IPS DF 6.9 (cell line): ENCODE measurements at regions not wholly inside any gene's neighbourhood (a gene's known extent, or its start where the extent isn't known, plus 50 kb on each side); places are given as distances from the start of the nearest gene placed in this dataset.
"Not testable (repeated sequence)": the region's sequence is repeated elsewhere in the genome, so short reads cannot be mapped to it uniquely, and the experiment has no call there.

Experiments
- DNase-seq: peaks from one replicate; pipeline ENCODE4 v3.0.0-alpha.2; 2013; ENCODE audit warnings: low read depth, low spot score
- H3K27ac ChIP-seq: one replicate; pipeline ENCODE4 v1.5.1; 2013; ENCODE audit warnings: low read length, control low read depth
- H3K27me3 ChIP-seq: 2 replicates; pipeline ENCODE4 v1.6.1; 2013; ENCODE audit warnings: mild to moderate bottlenecking, low read length; ENCODE audit not compliant: control insufficient read depth, insufficient read depth
- H3K36me3 ChIP-seq: 2 replicates; pipeline ENCODE4 v1.6.1; 2013; ENCODE audit warnings: low read length; ENCODE audit not compliant: control insufficient read depth, insufficient read depth
- H3K4me1 ChIP-seq: 2 replicates; pipeline ENCODE4 v1.6.1; 2013; ENCODE audit warnings: low read length; ENCODE audit not compliant: control insufficient read depth, insufficient read depth
- H3K4me3 ChIP-seq: 2 replicates; pipeline ENCODE4 v1.5.1; 2013; ENCODE audit warnings: mild to moderate bottlenecking, low read length
- H3K9me3 ChIP-seq: 2 replicates; pipeline ENCODE4 v1.6.1; 2013; ENCODE audit warnings: low read length, inconsistent platforms; ENCODE audit not compliant: control insufficient read depth, insufficient read depth
- WGBS: extraction: QIAGEN DNeasy Blood & Tissue Kit; methylation state at CpG from one replicate; pipeline ENCODE4 v1.1.7; 2013; ENCODE audit warnings: mixed read lengths, missing lambda C conversion rate; ENCODE audit not compliant: insufficient read length, insufficient coverage; 5-methylcytosine and 5-hydroxymethylcytosine counted together

DNA sequence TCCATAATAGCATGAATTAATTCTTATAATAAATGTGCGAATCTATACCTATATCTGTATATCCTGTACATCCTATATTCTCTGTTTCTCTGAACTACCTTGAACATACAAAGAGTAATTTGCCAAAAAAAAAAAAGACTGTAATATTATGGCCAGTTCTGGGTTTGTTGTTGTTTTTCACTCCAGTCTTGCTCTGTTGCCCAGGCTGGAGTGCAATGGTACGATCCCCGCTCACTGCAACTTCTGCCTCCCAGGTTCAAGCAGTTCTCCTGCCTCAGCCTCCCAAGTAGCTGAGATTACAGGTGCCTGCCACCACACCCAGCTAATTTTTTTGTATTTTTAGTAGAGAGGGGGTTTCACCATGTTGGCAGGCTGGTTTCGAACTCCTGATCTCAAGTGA is 876.9 kb upstream of the POT1 start:
- H3K27me3 ChIP-seq, H3K4me3 ChIP-seq, H3K9me3 ChIP-seq, H3K36me3 ChIP-seq, DNase-seq, H3K4me1 ChIP-seq, H3K27ac ChIP-seq: not testable (repeated sequence)
- no CpG with 5 or more reads among the region's 4 CpGs for WGBS

DNA sequence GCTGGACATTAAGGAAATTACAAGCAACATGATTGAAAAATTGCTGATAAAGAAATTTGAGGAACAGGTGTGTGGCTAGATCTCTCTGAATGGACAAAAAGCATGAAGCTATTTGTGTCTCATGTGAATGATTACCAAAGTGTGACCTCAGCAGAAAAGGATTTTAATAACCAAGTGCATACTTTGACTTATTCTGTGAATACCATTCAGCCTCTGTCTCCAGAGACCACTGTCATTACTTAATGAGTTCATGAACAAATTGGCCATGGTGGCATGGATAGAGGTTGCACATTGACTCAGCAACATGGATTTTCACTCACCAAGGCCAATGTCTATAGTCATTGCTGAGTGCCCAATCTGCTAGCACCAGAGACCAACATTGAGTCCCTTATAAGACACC is 874.6 kb upstream of the POT1 start:
- Histone ChIP-seq H3K4me1 (no peaks in the 10 kb centered on the region), H3K36me3 (no peaks in the 10 kb centered on the region), H3K9me3 (no peaks in the 10 kb centered on the region), H3K27me3 (no peaks in the 10 kb centered on the region), H3K4me3 (no peak overlapping the region), H3K27ac (no peak overlapping the region)
- no peak for DNase-seq

DNA sequence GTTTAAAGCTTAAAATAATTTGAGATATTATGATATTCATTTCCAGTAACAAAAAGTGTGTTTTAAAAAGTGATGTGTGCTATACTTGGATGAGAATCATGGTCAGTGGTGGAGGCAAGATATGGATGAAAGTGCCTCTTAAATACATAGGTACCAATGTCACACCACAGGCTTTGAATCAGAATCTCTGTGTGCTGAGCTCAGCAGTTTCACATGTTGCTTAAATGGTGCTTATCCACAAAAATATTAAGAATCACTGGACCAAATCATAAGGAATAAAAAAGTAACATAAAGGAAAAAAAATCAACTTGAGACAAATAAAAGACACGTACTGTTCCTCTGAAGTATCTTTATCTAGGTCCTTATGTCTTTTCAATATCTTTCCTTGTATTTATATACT is 850.5 kb upstream of the POT1 start:
- H3K4me1 ChIP-seq: no peaks in the 10 kb centered on the region
- no peak for DNase-seq
- H3K27me3 ChIP-seq: no peaks in the 10 kb centered on the region
- no peaks in the 10 kb centered on the region for H3K36me3 ChIP-seq
- H3K9me3 ChIP-seq: no peaks in the 10 kb centered on the region
- no peak overlapping the region for H3K4me3 ChIP-seq
- H3K27ac ChIP-seq: no peak overlapping the region
- no CpG with 5 or more reads among the region's 1 CpG for WGBS

DNA sequence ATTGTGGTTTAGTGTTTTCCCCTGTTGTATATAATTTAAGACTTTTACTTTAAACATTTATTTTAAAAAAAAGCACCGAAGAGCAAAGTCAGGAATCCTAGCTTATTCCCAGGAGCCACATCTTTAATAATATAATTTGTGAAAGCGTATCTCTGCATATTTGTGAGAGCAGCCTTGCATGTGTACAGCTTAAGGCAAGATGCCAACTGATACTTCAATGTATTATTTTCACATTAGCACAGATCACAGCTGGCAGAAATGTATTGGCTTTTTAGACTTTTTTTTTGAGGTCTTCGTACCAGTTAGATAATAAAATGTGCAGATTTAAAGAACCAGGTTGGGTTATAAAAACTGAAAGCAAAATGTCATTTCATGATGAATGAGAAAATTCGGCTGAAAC is 845.7 kb upstream of the POT1 start:
- no CpG with 5 or more reads among the region's 4 CpGs for WGBS
- no peak overlapping the region for H3K4me3 ChIP-seq
- H3K36me3 ChIP-seq: no peaks in the 10 kb centered on the region
- no peaks in the 10 kb centered on the region for H3K27me3 ChIP-seq
- no peaks in the 10 kb centered on the region for H3K4me1 ChIP-seq
- H3K9me3 ChIP-seq: no peaks in the 10 kb centered on the region
- DNase-seq: no peak
- H3K27ac ChIP-seq: no peak overlapping the region

DNA sequence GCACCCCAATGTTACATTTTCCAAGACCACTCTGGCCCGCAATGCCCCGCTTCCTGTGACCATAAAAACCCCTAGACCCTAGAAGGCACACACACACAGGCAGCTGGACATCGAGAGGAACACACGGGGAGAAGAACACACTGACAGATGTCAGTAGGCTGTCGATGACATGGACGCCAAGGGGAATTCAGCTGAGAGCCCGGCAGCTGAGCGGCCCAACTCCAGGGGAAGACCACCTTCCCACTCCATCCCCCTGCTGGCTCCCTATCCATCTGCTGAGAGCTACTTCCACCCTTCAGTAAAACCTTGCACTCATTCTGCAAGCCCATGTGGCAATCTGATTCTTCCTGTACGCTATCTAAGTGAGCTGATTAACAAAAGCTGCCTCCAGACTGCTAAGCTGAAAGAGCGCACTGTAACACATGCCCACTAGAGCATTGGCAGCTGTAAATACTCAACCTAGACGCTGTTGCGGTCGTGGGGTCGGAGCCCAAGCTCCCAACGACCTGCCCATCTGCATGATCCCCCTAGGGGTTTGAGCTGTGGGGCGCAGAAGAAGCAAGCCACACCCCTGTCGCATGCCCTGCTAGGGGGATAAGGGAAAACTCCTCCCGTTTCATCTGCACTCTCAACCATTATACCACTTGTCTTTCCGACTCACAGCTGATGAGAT is 843.6 kb upstream of the POT1 start:
- Histone ChIP-seq H3K27me3 (no peaks in the 10 kb centered on the region), H3K36me3 (no peaks in the 10 kb centered on the region), H3K4me1 (no peaks in the 10 kb centered on the region), H3K4me3 (no peak overlapping the region), H3K27ac (no peak overlapping the region), H3K9me3 (no peaks in the 10 kb centered on the region)
- DNase-seq: peak; percentile 20
- WGBS: no CpG with 5 or more reads among the region's 19 CpGs

DNA sequence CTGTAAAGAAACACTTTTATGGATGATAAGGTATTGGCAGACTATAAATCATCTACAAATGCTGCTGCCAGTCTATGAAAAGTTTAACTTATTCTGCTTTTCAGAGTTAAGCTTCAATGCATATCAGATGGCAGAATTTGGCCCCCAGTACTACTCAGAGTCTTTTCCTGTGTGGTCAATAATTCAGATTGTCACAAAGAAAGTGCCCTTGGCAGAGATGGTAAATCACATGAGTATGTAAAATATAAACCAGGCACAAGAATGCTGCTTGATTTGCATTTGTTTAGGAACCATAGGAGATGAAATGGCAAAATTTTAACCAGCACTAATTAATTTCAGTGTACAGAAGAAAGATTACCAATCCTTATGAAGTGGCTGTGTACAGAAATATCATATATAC is 818.3 kb upstream of the POT1 start:
- H3K4me3 ChIP-seq: no peak overlapping the region
- no peak overlapping the region for H3K27ac ChIP-seq
- no peaks in the 10 kb centered on the region for H3K9me3 ChIP-seq
- no peaks in the 10 kb centered on the region for H3K27me3 ChIP-seq
- H3K36me3 ChIP-seq: no peaks in the 10 kb centered on the region
- H3K4me1 ChIP-seq: no peaks in the 10 kb centered on the region
- no peak for DNase-seq

DNA sequence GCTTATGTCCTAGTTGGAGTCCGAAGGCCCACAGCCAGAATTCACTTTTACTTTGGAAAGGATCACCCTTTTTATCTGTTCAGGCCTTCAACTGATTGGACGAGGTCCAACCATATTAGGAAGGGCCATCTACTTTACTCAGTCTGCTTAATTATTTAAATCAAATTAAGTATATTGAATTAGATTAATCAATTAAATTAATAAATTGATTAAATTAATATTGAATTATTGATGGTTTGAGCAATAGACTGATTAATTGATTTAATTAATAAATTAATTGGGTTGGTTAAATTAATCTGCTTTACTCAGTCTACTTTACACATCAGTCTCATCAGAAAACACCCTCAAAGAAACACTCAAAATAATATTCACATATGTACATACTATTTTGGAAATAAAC is 816.9 kb upstream of the POT1 start:
- no CpG with 5 or more reads among the region's 2 CpGs for WGBS
- Histone ChIP-seq H3K9me3 (no peaks in the 10 kb centered on the region), H3K4me1 (no peaks in the 10 kb centered on the region), H3K4me3 (no peak overlapping the region), H3K27ac (no peak overlapping the region), H3K36me3 (no peaks in the 10 kb centered on the region), H3K27me3 (no peaks in the 10 kb centered on the region)
- no peak for DNase-seq

DNA sequence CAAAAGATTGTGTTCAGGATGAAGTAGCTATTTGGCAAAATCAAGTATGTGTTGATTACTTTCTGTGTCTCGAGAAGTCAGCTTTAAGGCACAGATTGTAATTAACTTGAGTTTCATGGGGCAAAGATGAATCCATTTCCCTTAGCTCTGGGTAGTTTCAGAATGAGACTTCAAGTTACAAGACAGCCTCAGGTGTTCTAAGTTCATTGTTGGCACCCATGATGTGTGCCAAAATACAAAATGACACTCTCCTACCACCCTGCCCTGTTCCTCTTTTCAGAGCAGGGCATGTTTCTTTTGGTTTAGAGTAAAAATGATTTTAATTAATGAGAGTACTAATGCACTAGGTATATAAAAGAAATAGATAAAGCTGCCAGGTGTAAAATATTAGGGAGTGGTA is 797.6 kb upstream of the POT1 start:
- Histone ChIP-seq H3K9me3 (no peaks in the 10 kb centered on the region), H3K36me3 (no peaks in the 10 kb centered on the region), H3K4me3 (no peak overlapping the region), H3K27ac (no peak overlapping the region), H3K4me1 (no peaks in the 10 kb centered on the region), H3K27me3 (no peaks in the 10 kb centered on the region)
- DNase-seq: no peak
- whole genome bisulfite sequencing: no CpG with 5 or more reads among the region's 1 CpG

DNA sequence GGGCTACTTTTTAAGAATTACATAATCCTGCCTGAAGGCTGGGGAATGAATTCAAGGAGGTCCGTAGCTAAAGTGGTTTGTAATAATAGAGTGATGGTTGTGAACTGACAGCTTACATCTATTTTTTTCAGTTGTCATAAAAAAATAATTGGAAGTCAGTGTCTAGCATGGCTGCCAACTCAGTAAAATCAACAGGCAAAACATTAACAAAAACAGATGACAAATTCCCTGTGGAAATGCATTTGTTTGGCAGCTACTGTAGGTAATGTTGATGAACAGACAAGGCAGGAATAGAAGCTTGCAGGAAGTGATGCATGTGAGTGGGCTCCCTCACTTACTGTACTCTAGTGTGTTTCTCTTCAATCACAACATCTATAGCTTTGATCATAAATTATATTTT is 766.0 kb upstream of the POT1 start:
- no peaks in the 10 kb centered on the region for H3K36me3 ChIP-seq
- no CpG with 5 or more reads among the region's 1 CpG for WGBS

DNA sequence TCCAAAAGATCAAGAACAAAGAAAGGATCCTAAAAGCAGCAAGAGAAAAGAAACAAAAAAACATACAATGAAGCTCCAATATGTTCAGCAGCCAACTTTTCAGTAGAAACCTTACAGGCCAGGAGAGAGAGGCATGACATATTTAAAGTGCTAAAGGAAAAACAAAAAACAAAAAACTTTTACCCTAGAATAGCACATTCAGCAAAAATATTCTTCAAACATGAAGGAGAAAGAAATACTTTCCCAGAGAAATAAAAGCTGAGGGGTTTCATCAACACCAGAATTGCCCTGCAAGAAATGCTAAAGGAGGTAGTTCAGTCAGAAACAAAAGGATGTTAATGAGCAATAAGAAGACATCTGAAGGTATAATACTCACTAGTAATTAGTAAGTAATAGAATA is 753.5 kb upstream of the POT1 start:
- Histone ChIP-seq H3K27me3 (no peaks in the 10 kb centered on the region), H3K27ac (no peak overlapping the region), H3K4me1 (no peaks in the 10 kb centered on the region), H3K4me3 (no peak overlapping the region), H3K9me3 (no peaks in the 10 kb centered on the region), H3K36me3 (no peaks in the 10 kb centered on the region)
- no peak for DNase-seq

More for the DNA sequence above, 766.0 kb upstream of the POT1 start:
- DNase-seq: no peak
- H3K27me3 ChIP-seq: no peaks in the 10 kb centered on the region
- no peaks in the 10 kb centered on the region for H3K9me3 ChIP-seq
- no peak overlapping the region for H3K4me3 ChIP-seq
- no peaks in the 10 kb centered on the region for H3K4me1 ChIP-seq
- H3K27ac ChIP-seq: no peak overlapping the region

DNA sequence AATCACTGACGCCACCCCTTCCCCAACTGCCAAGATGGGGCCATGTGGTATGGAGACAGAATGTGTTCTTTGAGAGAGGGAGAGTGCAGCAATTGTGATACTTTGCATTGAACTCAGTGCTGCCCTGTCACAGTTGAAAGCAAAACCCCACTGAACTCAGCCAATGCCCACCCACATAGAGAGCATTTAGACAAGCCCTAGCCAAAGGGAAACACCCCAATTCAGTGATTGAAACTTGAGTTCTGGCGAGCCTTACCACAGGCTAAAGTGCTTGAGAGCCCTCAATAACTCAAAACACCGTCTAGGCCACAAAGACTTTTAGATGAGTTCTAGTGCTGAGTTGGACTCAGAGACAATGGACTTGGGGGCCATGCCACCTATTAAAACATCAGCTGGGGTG is 751.9 kb upstream of the POT1 start:
- no peak overlapping the region for H3K4me3 ChIP-seq
- no peak overlapping the region for H3K27ac ChIP-seq
- no peaks in the 10 kb centered on the region for H3K4me1 ChIP-seq
- H3K36me3 ChIP-seq: no peaks in the 10 kb centered on the region
- no peak for DNase-seq
- no CpG with 5 or more reads among the region's 3 CpGs for WGBS
- no peaks in the 10 kb centered on the region for H3K27me3 ChIP-seq
- no peaks in the 10 kb centered on the region for H3K9me3 ChIP-seq
